ENCODE measurements at regions not wholly inside any gene's neighbourhood (a gene's known extent, or its start where the extent isn't known, plus 50 kb on each side); places are given as distances from the start of the nearest gene placed in this dataset.
"Not testable (repeated sequence)": the region's sequence is repeated elsewhere in the genome, so short reads cannot be mapped to it uniquely, and the experiment has no call there.

DNA sequence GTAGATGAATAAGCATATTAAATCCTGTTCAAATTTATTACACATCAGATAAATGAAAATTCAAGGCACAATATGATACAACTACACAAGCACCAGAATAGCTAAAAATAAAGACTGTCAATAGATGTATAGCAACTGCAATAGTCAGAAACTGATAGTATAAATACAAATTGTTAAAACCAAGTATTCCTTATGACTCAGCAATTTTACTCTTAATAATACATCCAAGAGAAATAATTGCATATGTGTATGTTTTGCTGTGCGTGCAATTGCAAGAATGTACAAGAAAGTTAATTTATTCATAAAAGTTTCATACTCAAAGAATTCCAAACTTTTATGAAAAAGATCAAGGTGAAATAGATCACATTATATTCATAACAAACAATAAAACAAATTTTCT lies 1338.1 kb downstream of the OLFM4 start:
- no peak for ATAC-seq
- DNase-seq (ENCODE audit: missing footprints): no peak
- intact Hi-C loops (cut with DNase I): no loop called here

DNA sequence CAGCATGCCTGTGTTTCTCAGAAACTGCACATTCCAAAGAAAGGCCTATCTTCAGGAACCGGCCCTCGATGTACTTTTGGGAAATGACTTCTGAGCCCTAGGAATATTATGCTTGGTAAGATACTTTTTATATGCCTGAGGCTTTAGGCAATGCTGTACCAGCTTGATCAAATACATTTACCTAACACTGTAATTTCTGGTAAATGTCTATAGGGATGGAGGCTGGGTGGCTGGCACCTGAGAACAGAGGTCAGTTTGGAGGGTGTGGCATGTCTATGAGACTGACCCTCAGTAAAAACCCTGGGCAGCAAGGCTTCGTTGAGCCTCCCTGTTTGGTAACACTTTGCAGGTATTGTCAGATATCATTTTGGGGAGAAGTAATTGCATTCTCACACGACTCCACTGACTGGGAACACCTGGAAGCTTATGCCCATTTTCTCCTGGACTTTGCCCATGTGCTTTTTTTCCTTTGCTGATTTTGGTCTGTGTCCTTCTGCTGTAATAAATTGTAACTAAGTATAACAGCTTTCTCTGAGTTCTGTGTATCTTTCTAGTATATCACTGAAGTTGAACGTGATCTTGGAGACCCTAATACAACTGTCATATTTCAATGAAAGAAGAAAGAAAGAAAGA lies 1339.1 kb downstream of the OLFM4 start:
- intact Hi-C loops (cut with DNase I): no loop called here
- ATAC-seq: no peak
- no peak for DNase-seq (ENCODE audit: missing footprints)

DNA sequence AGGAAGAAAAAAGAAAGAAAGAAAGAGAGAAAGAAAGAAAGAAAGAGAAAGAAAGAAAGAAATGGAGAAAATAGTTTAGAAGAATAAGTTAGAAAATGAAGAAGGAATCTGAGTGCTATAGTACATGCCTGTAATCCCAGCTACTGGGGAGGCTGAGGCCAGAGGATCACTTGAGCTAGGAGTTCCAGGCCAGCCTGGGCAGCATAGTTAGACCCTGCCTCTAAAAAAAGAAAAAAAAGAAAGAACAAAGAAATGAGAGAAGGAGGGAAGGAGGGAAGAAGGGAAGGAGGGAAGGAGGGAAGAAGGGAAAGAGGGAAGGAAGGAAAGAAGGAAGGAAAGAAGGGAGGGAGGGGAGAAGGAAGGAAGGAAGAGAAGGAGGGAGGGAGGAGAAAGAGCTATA lies 1339.8 kb downstream of the OLFM4 start:
- intact Hi-C loops (cut with DNase I): no loop called here
- ATAC-seq (no peak), DNase-seq (ENCODE audit: missing footprints) (no peak)

DNA sequence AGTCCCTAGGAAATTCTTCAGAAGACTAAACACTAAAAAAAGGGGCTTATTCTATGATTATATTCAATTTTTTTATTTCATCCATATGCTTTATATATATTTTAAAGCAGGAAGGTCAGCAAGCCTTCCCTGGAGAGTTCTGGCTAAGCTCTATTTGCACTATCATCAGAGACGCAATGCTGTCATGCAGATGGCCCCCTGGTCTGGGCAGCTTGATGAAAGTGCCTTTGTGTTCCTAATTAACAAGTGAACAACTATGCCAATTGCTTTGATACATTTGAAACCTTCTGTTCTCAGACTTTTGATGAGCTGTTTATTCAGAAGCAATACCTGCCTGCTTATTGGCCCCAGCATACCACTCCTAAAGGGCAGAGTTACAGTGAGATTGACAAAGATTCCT lies 1344.6 kb downstream of the OLFM4 start:
- no peak for ATAC-seq
- no peak for DNase-seq (ENCODE audit: missing footprints)
- intact Hi-C loops (cut with DNase I): no loop called here

DNA sequence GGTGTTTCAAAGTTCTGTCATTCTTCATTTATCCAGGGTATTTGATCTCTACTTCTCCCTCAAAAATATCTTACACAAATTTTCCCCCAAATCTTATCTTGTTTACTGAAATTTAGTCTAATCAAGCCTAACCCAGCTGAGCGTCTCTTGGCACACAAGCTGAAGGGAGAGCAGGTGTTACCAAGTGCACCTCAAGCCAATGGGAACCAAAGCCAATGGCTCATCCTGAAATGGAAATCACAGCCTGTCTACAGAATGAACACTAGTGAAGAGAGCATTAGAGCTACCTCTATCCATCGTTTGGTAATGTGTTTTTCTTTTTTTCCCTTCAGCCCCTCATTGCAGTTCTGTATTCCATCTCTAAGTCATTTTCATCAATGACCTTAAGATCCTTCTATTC lies 1350.8 kb downstream of the OLFM4 start:
- DNase-seq (ENCODE audit: missing footprints): no peak
- ATAC-seq: no peak
- intact Hi-C loops (cut with DNase I): no loop called here

DNA sequence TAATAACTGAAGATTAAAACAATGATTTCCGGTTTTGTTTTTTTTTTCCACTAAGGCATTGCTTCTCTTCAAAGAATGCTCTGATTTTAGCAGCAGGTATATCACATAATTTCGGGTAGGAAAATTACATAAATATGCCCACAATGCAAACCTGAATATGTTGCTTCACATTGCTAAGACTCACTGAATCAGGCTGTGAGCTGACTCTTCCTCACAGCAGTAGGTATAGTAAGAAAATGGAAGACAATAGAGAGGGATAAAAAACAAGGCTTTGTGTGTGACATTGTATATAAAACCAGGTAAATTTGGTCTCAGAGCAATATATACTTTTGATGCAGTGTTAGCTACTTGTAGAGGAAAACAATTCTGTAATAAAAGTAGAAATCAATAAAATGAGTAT lies 1355.0 kb downstream of the OLFM4 start:
- ATAC-seq: no peak
- no peak for DNase-seq (ENCODE audit: missing footprints)
- intact Hi-C loops (cut with DNase I): no loop called here

DNA sequence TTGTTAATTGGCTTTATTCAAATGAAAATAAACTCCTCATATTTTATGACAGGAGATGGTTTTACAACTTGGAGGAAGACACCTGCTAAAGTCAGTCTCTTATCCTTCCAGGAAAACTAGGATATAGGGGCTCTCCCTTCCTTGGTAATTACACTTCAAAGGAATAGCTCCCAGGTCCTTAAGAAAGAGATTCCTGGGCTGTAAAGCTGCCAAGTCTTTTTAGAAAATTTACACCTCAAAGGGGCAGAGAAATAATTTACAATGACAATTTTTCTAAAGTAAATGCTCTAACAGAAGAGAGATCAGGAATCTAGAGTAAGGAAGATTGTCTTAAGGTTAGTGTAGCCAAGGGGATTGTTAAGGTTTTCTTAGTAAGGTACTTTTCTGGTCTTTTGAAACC lies 1359.0 kb downstream of the OLFM4 start:
- ATAC-seq: no peak
- intact Hi-C loops (cut with DNase I): no loop called here

DNA sequence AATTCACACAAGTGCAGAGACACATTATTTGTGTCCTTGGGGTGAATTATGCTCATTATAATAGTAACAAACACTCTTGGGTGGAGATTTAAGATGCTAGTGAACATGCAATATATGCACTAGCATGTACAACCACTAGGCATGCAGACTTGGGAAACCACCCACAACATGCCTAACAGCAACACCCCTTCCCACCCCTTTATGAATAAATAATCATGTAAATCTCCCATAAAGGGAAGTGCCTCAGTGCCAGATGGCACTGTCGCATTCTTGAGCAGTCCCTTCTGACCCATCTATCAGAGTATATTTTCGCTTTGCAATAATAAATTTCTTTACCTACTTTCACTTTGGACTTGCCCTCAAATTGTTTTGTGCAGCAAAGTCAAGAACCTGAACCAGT lies 1362.2 kb downstream of the OLFM4 start:
- intact Hi-C loops (cut with DNase I): no loop called here
- DNase-seq (ENCODE audit: missing footprints) (no peak), ATAC-seq (no peak)

More for the DNA sequence above, 1359.0 kb downstream of the OLFM4 start:
- DNase-seq (ENCODE audit: missing footprints): no peak

DNA sequence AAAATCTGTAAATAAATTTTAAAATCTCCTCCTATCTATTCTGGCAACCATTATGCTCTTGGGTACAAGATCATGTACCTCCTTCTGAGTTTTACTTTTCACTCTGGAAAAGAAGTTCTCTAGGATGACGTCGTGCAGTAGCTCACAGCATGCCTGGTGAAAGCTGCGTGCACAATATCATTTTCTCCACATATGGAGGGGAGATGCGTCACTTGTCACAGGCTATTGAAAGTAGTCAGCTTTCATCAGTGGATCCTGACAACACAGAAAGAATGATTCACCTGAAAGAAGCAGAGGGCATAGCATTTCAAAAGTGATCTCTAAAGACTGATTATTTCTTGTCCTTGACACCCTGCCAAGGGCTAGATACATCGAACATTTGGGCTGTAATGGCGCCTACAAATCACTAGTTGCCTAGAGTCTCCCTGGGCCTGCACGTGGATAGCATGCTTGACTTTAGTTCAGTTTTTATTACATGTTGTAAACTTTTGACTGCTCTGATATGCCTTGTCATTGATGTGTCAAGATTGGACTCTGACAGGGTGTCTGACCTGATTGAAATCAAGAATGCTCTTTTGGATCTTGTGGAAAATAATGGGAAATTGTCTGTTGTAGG lies 1365.6 kb downstream of the OLFM4 start:
- intact Hi-C loops (cut with DNase I): no loop called here
- DNase-seq (ENCODE audit: missing footprints) (no peak), ATAC-seq (no peak)

DNA sequence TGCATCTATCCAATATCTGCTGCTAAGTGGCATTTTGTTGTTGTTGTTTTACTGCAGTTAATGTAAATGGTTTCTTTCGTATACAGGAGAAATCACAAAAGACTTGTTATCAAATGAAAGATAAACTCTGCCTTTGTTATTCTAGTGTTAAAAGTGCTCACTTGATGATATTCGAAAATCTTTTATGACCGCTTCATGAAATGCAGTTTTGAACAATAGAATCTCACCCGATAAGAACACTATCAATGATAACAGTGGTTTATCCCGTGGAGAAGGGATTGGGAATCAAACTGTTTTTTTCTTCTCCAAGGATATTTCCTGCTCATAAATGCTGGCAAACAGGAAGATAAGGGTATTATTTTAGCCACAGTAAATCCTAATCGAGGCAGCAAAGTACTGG lies 1366.3 kb downstream of the OLFM4 start:
- DNase-seq (ENCODE audit: missing footprints) (no peak), ATAC-seq (no peak)
- intact Hi-C loops (cut with DNase I): no loop called here

DNA sequence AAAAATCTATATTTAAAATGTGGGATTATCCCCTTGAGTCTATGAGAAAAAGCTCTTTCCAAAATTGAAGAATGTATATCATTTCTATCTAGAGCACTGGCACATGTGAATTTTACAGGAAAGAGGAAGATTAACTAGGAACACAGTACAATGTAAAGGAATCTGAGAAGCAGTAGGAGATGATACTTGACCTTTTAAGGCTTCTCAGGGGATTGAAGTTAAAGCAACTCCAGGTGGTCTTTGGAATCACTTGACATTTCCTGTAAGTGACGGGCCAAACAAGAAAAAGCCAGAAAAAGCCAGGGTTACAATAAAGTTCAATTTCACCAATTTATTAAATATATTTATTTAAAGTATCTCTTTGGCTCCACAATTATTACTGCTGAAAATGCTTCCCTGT lies 1373.9 kb downstream of the OLFM4 start:
- ATAC-seq (no peak), DNase-seq (ENCODE audit: missing footprints) (no peak)
- intact Hi-C loops (cut with DNase I): no loop called here

DNA sequence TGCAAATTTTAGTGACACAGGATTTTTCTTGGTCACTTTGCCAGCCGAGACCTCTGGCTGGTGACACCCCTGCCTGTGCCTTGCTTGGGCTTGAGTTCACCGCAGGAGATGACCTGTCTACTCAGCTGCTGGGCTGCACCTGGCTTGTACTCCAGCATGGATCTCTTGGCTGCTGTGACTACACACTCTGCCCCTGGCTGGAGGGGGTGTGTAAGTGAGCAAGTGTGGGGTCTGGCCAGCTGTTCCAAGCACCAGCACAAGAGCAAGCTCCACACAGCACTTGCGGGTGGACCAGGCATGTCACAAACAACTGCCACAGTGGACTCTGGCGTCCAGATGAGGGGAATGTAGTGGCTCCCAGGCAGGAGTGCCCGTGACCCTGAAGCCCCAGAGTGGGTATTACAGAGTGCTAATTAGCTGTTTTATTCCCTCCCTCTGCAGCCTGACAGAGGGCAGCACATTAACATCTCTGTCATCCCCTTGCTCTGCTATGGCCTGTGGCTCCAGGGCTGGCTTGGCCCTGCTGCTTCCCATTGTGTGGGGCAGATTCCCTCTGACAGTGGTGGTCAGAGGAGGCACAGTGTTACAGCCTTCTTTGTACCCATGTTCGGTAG lies 1387.2 kb downstream of the OLFM4 start:
- DNase-seq (ENCODE audit: missing footprints) (no peak), ATAC-seq (no peak)
- intact Hi-C loops (cut with DNase I): no loop called here

DNA sequence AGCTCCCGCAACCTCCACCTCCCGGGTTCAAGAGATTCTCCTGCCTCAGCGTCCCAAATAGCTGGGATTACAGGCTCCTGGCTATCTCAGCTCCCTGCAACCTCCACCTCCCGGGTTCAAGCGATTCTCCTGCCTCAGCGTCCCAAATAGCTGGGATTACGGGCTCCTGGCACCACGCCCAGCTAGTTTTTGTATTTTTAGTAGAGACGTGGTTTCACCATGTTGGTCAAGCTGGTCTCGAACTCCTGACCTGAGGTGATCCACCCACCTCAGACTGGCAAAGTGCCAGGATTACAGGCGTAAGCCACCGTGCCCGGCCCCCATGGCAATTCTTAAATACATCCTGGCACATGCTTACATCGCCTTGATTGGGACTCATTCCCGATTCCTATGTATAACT lies 1394.3 kb downstream of the OLFM4 start:
- ATAC-seq; intact Hi-C loops (cut with DNase I); DNase-seq (ENCODE audit: missing footprints): not testable (repeated sequence)

DNA sequence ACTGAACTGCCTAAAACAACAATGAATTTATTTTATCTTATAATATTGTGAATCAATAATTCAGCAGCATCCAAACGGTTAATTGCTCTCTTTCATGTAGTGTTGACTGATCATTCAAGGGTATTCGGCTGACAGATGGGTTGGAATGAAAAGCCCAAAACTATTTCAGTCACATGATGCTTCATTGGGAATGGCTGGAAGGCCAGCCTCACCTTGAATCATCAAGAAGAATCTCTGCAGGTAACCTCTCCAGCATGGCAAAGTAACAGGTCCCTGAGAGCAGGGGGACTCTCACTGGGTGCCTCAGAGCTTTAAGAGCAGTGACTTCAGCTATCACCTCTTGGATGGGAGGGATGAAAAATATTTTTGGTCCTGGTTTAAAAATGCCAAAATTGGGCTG lies 1395.7 kb downstream of the OLFM4 start:
- DNase-seq (ENCODE audit: missing footprints) (no peak), ATAC-seq (no peak)
- intact Hi-C loops (cut with DNase I): no loop called here

DNA sequence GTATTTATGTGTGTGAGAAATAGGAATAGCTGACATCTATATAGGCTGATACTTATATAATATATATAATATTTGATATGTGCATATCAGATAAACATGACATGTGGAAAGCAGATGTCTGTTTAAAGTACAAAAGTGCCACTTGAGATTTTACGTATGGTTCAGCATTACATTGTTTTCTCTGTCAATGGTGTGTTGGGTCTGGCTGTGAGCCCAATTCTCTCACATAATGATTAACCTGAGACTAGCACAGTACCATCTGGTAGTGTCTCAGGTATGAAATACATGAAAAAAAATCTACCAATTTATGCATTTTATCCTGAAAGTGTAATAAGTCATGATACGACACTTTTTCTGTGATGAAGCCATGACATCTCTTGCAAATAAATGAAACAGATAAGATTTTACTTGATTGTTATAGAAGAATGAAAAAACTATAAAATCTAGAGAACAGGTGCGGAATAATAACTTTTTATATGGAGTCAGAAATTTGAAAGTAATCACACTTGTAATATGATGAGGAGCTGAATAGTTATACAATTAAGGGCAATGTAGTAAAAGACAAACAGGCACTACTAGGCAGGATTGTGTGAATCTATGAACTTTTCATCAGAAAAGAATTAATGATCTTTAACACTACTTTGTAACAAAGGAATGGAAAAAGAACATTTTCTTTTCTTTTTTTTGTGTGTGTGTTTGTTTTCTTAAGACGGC lies 1405.0 kb downstream of the OLFM4 start:
- ATAC-seq (no peak), DNase-seq (ENCODE audit: missing footprints) (no peak)
- intact Hi-C loops (cut with DNase I): no loop called here

DNA sequence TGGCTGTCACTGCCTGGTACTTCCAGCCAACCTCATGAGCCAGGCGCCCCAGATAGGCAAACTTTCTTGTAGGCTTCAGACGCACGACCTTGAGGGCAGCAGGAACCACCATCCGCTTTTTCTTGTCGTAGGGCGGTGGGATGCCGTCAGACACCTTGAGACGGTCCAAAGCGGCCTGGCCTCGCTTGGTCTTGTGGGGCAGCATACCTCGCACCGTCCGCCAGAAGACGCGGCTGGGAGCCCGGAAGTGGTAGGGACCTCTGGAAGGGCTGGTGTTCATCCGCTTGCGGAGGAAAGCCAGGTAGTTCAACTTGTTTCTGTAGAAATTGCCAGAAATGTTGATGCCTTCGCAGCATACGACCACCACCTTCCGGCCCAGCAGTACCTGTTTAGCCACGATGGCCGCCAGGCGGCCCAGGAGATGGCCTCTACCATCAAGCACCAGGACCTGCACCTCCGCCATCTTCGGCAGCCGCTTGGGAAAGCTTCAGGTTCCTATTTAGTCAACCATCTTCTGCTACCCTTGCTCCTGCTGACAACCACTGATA lies 1412.3 kb downstream of the OLFM4 start:
- intact Hi-C loops (cut with DNase I): not testable (repeated sequence)

DNA sequence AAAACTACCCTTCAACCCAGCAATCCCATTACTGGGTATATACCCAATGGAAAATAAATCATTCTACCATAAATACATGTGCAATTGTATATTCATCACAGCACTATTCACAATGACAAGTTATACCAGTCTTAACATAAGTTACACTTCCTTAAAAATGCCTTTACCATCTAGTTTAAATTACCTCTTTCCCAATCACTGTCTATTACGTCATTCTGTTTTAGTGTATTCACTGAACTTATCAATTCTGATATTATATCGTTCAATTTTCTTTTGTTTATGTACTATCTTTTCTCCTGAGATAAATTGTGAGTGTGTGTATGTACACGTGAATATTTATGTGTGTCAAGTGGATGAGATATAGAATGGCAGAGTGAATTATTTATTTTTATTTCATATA lies 1416.8 kb downstream of the OLFM4 start:
- ATAC-seq: no peak
- DNase-seq (ENCODE audit: missing footprints): no peak
- intact Hi-C loops (cut with DNase I): no loop called here

More for the DNA sequence above, 1412.3 kb downstream of the OLFM4 start:
- not testable (repeated sequence) for DNase-seq (ENCODE audit: missing footprints); ATAC-seq

DNA sequence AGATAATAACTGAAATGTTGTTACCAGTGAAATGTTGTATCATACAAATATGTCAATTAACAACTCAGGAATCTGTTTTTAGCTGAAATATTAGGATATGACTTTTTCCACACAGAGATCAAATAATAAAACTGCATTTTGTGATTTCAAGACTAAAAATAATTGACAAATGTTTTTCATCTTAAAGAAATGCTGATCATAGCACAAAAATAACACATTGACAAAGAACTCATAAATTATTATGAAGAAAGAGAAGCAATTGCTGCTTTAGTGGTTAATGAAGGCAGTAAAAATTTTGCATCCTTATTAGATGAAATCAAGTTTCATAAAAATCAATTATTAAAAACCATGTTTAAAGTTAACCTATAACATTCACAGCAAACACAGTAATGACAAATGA lies 1417.3 kb downstream of the OLFM4 start:
- ATAC-seq (no peak), DNase-seq (ENCODE audit: missing footprints) (no peak)
- intact Hi-C loops (cut with DNase I): no loop called here

DNA sequence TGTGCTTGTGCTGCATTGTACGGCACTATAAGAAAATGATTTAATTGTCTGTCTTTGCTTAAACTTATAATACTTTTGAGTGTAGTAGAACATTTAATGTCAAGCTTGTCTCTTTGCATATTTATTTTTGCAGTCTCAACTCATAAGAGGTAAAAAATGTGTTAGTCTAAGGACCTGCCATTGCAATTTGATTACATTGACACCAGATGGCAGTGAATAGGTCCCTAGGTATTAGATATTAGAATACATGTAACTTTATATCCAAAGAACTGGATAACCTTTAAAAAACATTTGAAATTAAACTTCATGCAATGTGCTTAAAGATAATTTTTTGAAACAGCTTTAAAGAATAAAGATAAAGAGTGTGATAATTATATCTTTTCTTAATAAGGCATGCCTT lies 1421.3 kb downstream of the OLFM4 start:
- ATAC-seq (no peak), DNase-seq (ENCODE audit: missing footprints) (no peak)
- intact Hi-C loops (cut with DNase I): no loop called here

DNA sequence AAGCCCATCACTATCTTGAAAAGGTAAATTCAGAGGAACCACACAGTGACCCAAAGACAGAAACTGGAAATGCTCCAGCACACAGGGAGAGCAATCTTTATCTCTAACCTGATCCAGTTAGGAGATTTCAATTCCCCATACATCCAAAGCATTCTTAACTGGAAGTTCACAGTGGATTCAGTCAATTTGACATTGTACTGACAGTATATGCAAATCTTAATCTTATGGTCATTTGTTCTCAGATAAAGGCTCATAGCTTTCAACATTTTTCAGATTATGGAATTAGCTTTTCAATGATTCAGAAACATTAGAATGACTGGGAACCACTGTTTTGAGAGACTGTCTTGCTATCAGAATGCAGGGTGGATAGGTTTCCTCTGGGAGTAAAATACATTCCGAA lies 1455.6 kb downstream of the OLFM4 start:
- intact Hi-C loops (cut with DNase I): no loop called here
- ATAC-seq: no peak
- no peak for DNase-seq (ENCODE audit: missing footprints)
